Activated naive CD8-positive, alpha-beta T cell treated with anti-CD3 and anti-CD28 coated beads for 36 hours (primary cell): ENCODE measurements at regions not wholly inside any gene's neighbourhood (a gene's known extent, or its start where the extent isn't known, plus 50 kb on each side); places are given as distances from the start of the nearest gene placed in this dataset.

Source experiments
- DNase-seq: peaks from one replicate; pipeline ENCODE4 v3.0.0; 2021
- H3K27ac Mint-ChIP-seq: one replicate; pipeline ENCODE4 v1.8.0; 2022; ENCODE audit warnings: mild to moderate bottlenecking, moderate library complexity, mixed read lengths
- H3K27me3 Mint-ChIP-seq: one replicate; pipeline ENCODE4 v1.8.0; 2022; ENCODE audit warnings: mild to moderate bottlenecking, mixed read lengths
- H3K36me3 Mint-ChIP-seq: one replicate; pipeline ENCODE4 v1.8.0; 2021; ENCODE audit warnings: mild to moderate bottlenecking, mixed read lengths
- H3K4me1 Mint-ChIP-seq: one replicate; pipeline ENCODE4 v1.8.0; 2021; ENCODE audit warnings: mixed read lengths
- H3K4me3 Mint-ChIP-seq: one replicate; pipeline ENCODE4 v1.8.0; 2022; ENCODE audit warnings: mild to moderate bottlenecking, moderate library complexity, mixed read lengths
- H3K9me3 Mint-ChIP-seq: one replicate; pipeline ENCODE4 v1.8.0; 2022; ENCODE audit warnings: mixed read lengths

DNA sequence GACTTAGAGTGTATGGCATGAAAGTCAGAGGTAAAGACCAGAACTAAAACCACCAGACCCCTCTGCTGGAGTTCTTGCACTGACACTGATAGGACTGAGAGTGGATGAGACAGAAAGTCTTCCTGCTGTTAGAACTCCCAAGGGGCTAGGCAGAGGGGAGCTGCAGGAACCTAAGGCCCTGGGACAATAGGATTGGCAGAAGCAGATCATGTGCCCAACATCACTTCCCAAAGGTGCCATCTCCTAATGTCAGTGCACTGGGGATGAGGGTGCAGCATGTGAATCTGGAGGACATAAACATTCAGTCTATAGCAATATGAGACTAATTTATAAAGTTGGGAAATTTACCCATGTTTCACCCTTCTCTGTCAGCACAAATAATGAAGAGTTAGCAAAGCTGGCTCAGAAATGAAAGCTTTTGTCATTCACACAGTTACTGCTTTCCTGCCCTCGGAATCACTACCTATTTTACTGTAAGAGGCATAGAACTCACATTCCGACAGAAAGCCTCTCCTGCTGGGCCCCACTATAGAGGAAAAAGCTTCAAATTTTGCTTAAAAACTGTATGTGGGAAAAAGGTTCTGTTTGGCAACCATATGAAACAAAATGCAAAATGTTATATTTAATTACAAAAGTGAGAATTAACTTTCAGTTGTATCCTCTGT, 49.9 kb upstream of the SSX2IP start:
- no peak overlapping the region for H3K4me3 Mint-ChIP-seq
- peaks cover 7% of the 10 kb centered on the region for H3K27me3 Mint-ChIP-seq
- no peak for DNase-seq
- H3K4me1 Mint-ChIP-seq, result peaks cover 1% of the 10 kb centered on the region
- H3K36me3 Mint-ChIP-seq, result no peaks in the 10 kb centered on the region
- H3K27ac Mint-ChIP-seq, result no peak overlapping the region
- no peaks in the 10 kb centered on the region for H3K9me3 Mint-ChIP-seq
